H1 (cell line): ENCODE measurements at regions not wholly inside any gene's neighbourhood (a gene's known extent, or its start where the extent isn't known, plus 50 kb on each side); places are given as distances from the start of the nearest gene placed in this dataset.

ENCODE experiments used
- CTCF ChIA-PET: fragments of 300-600 bp; sonication (Branson Sonifier 250); formaldehyde crosslinking; loops from one replicate; lab custom pipeline; 2021; ENCODE audit not compliant: partially characterized antibody; lab: Charles Lee
- POLR2A ChIA-PET: fragments of 300-600 bp; sonication (Branson Sonifier 250); formaldehyde crosslinking; loops from one replicate; lab custom pipeline; 2021; ENCODE audit warnings: inconsistent platforms; ENCODE audit not compliant: partially characterized antibody; lab: Charles Lee
- DNase-seq, 2 experiments: peaks; one replicate each; pipeline versions ENCODE4 v3.0.0 to v3.0.0-alpha.2; 2010 to 2022; ENCODE audit warnings: low spot score in 2 of 2, low read depth in 1 of 2, mixed read lengths in 1 of 2
- FAIRE-seq: peaks from 2 replicates; lab custom pipeline; 2011; peaks lifted over from hg19 to GRCh38; lab: Jason Lieb, UNC
- H2AFZ ChIP-seq: 2 replicates; pipeline ENCODE4 v1.8.1; 2012; ENCODE audit warnings: low read length, inconsistent platforms
- H2AK5ac ChIP-seq: 2 replicates; pipeline ENCODE4 v1.6.1; 2013; ENCODE audit warnings: low read depth, low read length
- H2BK120ac ChIP-seq: replicated peaks from 2 replicates; pipeline ENCODE3; 2013; ENCODE audit warnings: low read depth, low read length, inconsistent platforms
- H2BK12ac ChIP-seq: 2 replicates; pipeline ENCODE4 v1.6.1; 2013; ENCODE audit warnings: low read depth, low read length
- H2BK15ac ChIP-seq: 2 replicates; pipeline ENCODE4 v1.6.1; 2013; ENCODE audit warnings: low read length
- H2BK20ac ChIP-seq: 2 replicates; pipeline ENCODE4 v1.6.1; 2013; ENCODE audit warnings: low read length
- H2BK5ac ChIP-seq: 2 replicates; pipeline ENCODE4 v1.6.1; 2013; ENCODE audit warnings: low read depth, low read length
- H3K14ac ChIP-seq: 2 replicates; pipeline ENCODE4 v1.6.1; 2013; ENCODE audit warnings: inconsistent platforms; ENCODE audit not compliant: insufficient read length
- H3K18ac ChIP-seq: 2 replicates; pipeline ENCODE4 v1.6.1; 2013; ENCODE audit warnings: low read length; ENCODE audit errors: extremely low read depth
- H3K23ac ChIP-seq: 2 replicates; pipeline ENCODE4 v1.6.1; 2013; ENCODE audit warnings: inconsistent platforms; ENCODE audit not compliant: insufficient read length
- H3K23me2 ChIP-seq: 2 replicates; pipeline ENCODE4 v1.6.1; 2013; ENCODE audit warnings: low read depth, low read length
- H3K27ac ChIP-seq: 2 replicates; pipeline ENCODE4 v1.6.1; 2011; ENCODE audit warnings: low read depth, low read length, inconsistent platforms
- H3K27me3 ChIP-seq, 4 experiments: replicated peaks in 1 of 4; 1 replicate in 1 of 4; 2 replicates in 3 of 4; pipeline versions ENCODE4 v1.6.1 to v1.8.1; 2011 to 2013; ENCODE audit warnings: low read length in 3 of 4, mild to moderate bottlenecking in 3 of 4, inconsistent platforms in 2 of 4, mixed read lengths in 2 of 4, moderate library complexity in 1 of 4; ENCODE audit not compliant: control insufficient read depth in 3 of 4, insufficient read depth in 3 of 4; ENCODE audit errors: extremely low read depth in 1 of 4
- H3K36me3 ChIP-seq, 4 experiments: 2 replicates each; pipeline versions ENCODE4 v1.6.1 to v1.8.1; 2011 to 2013; ENCODE audit warnings: mild to moderate bottlenecking in 4 of 4, low read length in 3 of 4, moderate library complexity in 2 of 4, control low read depth in 1 of 4, inconsistent platforms in 1 of 4; ENCODE audit not compliant: insufficient read depth in 4 of 4, control insufficient read depth in 2 of 4
- H3K4ac ChIP-seq: replicated peaks from 2 replicates; pipeline ENCODE3; 2013; ENCODE audit warnings: low read length, low read depth, mixed read lengths, inconsistent platforms; ENCODE audit not compliant: insufficient read length
- H3K4me1 ChIP-seq, 4 experiments: replicated peaks in 1 of 4; 1 replicate in 1 of 4; 2 replicates in 3 of 4; pipeline versions ENCODE4 v1.6.1 to v1.8.1; 2011 to 2013; ENCODE audit warnings: low read length in 3 of 4, inconsistent platforms in 2 of 4, mixed read lengths in 1 of 4; ENCODE audit not compliant: insufficient read depth in 4 of 4, control insufficient read depth in 3 of 4
- H3K4me2 ChIP-seq, 2 experiments: 2 replicates each; pipeline versions ENCODE4 v1.6.1 to v1.8.1; 2011 to 2013; ENCODE audit warnings: low read depth in 2 of 2, low read length in 2 of 2, control low read depth in 1 of 2, inconsistent platforms in 1 of 2, mild to moderate bottlenecking in 1 of 2; ENCODE audit not compliant: insufficient read depth in 1 of 2
- H3K4me3 ChIP-seq, 4 experiments: fragments of 200-600, 300-600 bp in 1 of 4; sonication (generic), shearing (Covaris generic), sonication (Bioruptor Twin) in 1 of 4; 2 replicates each; pipeline versions ENCODE4 v1.5.1 to v1.8.1; 2011 to 2016; ENCODE audit warnings: low read length in 4 of 4, low read depth in 3 of 4, control low read depth in 2 of 4, inconsistent platforms in 2 of 4, mild to moderate bottlenecking in 2 of 4, mixed read lengths in 1 of 4, moderate library complexity in 1 of 4; ENCODE audit not compliant: insufficient read depth in 2 of 4; ENCODE audit errors: extremely low read depth in 1 of 4
- H3K56ac ChIP-seq: replicated peaks from 2 replicates; pipeline ENCODE3; 2013; ENCODE audit warnings: low read depth, mild to moderate bottlenecking, mixed read lengths, low read length, inconsistent platforms; ENCODE audit not compliant: insufficient read length
- H3K79me1 ChIP-seq: 2 replicates; pipeline ENCODE4 v1.6.1; 2013; ENCODE audit warnings: low read depth, low read length, control low read depth
- H3K79me2 ChIP-seq, 2 experiments: 2 replicates each; pipeline versions ENCODE4 v1.6.1 to v1.8.1; 2012 to 2013; ENCODE audit warnings: low read length in 2 of 2, mild to moderate bottlenecking in 2 of 2, inconsistent platforms in 1 of 2; ENCODE audit not compliant: insufficient read depth in 2 of 2, control insufficient read depth in 1 of 2
- H3K9ac ChIP-seq, 4 experiments: replicated peaks in 1 of 4; 1 replicate in 1 of 4; 2 replicates in 3 of 4; pipeline versions ENCODE4 v1.6.1 to v1.8.1; 2011 to 2013; ENCODE audit warnings: low read depth in 3 of 4, low read length in 3 of 4, control low read depth in 2 of 4, mild to moderate bottlenecking in 2 of 4, moderate library complexity in 2 of 4, inconsistent platforms in 1 of 4; ENCODE audit errors: extremely low read depth in 1 of 4
- H3K9me3 ChIP-seq, 2 experiments: 2 replicates each; pipeline versions ENCODE4 v1.6.1 to v1.8.1; 2012 to 2013; ENCODE audit warnings: mild to moderate bottlenecking in 2 of 2, moderate library complexity in 2 of 2, control low read depth in 1 of 2, inconsistent platforms in 1 of 2, low read depth in 1 of 2, low read length in 1 of 2, mixed read lengths in 1 of 2; ENCODE audit not compliant: insufficient read depth in 2 of 2
- H4K20me1 ChIP-seq, 2 experiments: replicated peaks in 1 of 2; 2 replicates each; pipeline versions ENCODE3 to v1.8.1; 2011 to 2013; ENCODE audit warnings: inconsistent platforms in 2 of 2, low read length in 2 of 2, mild to moderate bottlenecking in 1 of 2; ENCODE audit not compliant: insufficient read depth in 2 of 2, control insufficient read depth in 1 of 2
- H4K5ac ChIP-seq: 2 replicates; pipeline ENCODE4 v1.6.1; 2013; ENCODE audit warnings: low read length, low read depth, mixed read lengths, inconsistent platforms; ENCODE audit not compliant: insufficient read length
- H4K8ac ChIP-seq: 2 replicates; pipeline ENCODE4 v1.8.0; 2013; ENCODE audit warnings: mild to moderate bottlenecking, moderate library complexity, low read length, inconsistent platforms; ENCODE audit not compliant: insufficient read depth; ENCODE audit errors: extremely low read depth
- H4K91ac ChIP-seq: replicated peaks from 2 replicates; pipeline ENCODE3; 2013; ENCODE audit warnings: low read length, mixed read lengths, inconsistent platforms; ENCODE audit not compliant: insufficient read length
- CEBPB ChIP-seq: IDR thresholded peaks from 2 replicates; pipeline ENCODE4 v1.6.1; 2012; ENCODE audit warnings: low read depth, low read length
- FOSL1 ChIP-seq: IDR thresholded peaks from 2 replicates; pipeline ENCODE4 v1.6.1; 2011; ENCODE audit warnings: mild to moderate bottlenecking, low read depth, low read length, moderate library complexity; ENCODE audit not compliant: insufficient read depth
- HDAC2 ChIP-seq, 2 experiments: fragments of 300-600 bp in 1 of 2; sonication (generic) in 1 of 2; IDR thresholded peaks; 2 replicates each; pipeline ENCODE4 v1.6.1; 2011 to 2012; ENCODE audit warnings: low read depth in 2 of 2, low read length in 2 of 2, mild to moderate bottlenecking in 2 of 2, moderate library complexity in 2 of 2, borderline replicate concordance in 1 of 2, inconsistent platforms in 1 of 2
- HDAC6 ChIP-seq: IDR thresholded peaks from one replicate; pipeline ENCODE4 v1.7.1; 2012; ENCODE audit warnings: low read depth, mild to moderate bottlenecking, inconsistent platforms, low read length, moderate library complexity
- SAP30 ChIP-seq: fragments of 300-600 bp; sonication (generic); IDR thresholded peaks from 2 replicates; pipeline ENCODE4 v1.7.1; 2012; ENCODE audit warnings: low read length, moderate library complexity, mild to moderate bottlenecking, inconsistent platforms; ENCODE audit not compliant: insufficient read depth, insufficient replicate concordance
- WGBS, 2 experiments: shearing (Covaris generic) in 1 of 2; methylation state at CpG; one replicate each; pipeline versions ENCODE4 v1.1.6 to v1.1.7; 2013 to 2015; ENCODE audit warnings: low lambda C conversion rate in 2 of 2, mixed read lengths in 2 of 2, inconsistent platforms in 1 of 2, low coverage in 1 of 2, missing lambda C conversion rate in 1 of 2; ENCODE audit not compliant: insufficient replicate concordance in 2 of 2, insufficient coverage in 1 of 2, insufficient read length in 1 of 2; ENCODE audit errors: extremely low coverage in 1 of 2, missing lambda C conversion rate in 1 of 2; 5-methylcytosine and 5-hydroxymethylcytosine counted together
- TF ChIP-seq, protein P1 (sequence below): IDR thresholded peaks from 2 replicates; pipeline ENCODE4 v1.6.1; 2012; ENCODE audit warnings: inconsistent platforms

DNA sequence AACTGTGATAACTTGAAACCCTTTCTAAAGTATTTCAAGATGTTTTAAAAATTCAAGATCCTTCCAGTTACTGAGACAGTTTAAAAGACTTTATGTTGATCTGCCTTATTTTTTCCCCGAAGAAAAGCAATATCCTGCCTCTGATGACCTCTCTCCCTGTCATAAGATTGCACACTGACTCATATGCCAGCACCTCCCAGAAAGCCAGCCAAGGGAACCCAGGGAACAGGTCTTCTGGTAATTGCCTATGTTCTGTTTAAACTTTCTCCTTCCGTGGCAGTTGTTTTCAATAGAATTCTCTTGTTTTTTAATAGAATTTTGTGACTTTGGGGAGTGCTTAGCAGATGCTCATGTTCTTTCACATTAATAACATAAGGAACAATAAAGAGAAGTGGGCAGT, 300.2 kb upstream of the PRKD1 start:
- 80% methylated on average over 2 of the region's 2 CpGs; no CpG with 5 or more reads in 1 of the 2 experiments for whole genome bisulfite sequencing, 2 experiments
- FAIRE-seq, result no peak
- CTCF ChIA-PET, result interaction anchor here (0.6 to 1.8 kb wide), 2 partner anchors 43 to 1849 kb away, joined by 4 to 5 read pairs; no protein-coding TSS in a partner anchor

More for the DNA sequence above, 300.2 kb upstream of the PRKD1 start:
- Histone ChIP-seq H3K79me1 (no peaks in the 10 kb centered on the region), H4K20me1 (no peaks in the 10 kb centered on the region), H3K23me2 (no peaks in the 10 kb centered on the region), H2BK120ac (no peak overlapping the region), H3K4ac (no peak overlapping the region), H3K9ac (no peak overlapping the region), H3K14ac (no peak overlapping the region), H3K4me1 (no peaks in the 10 kb centered on the region), H2AFZ (no peak overlapping the region), H2BK5ac (no peak overlapping the region), H3K79me2 (no peaks in the 10 kb centered on the region), H3K4me3 (no peak overlapping the region), H4K5ac (no peak overlapping the region), H4K8ac (no peak overlapping the region), H3K36me3 (no peaks in the 10 kb centered on the region), H3K9me3 (no peaks in the 10 kb centered on the region), H3K56ac (no peak overlapping the region), H3K27ac (no peak overlapping the region), H3K27me3 (no peaks in the 10 kb centered on the region), H3K18ac (no peak overlapping the region), H2BK12ac (no peak overlapping the region), H2BK20ac (no peak overlapping the region), H3K4me2 (no peak overlapping the region), H4K91ac (no peak overlapping the region), H2AK5ac (no peak overlapping the region), H3K23ac (no peak overlapping the region), H2BK15ac (no peak overlapping the region)
- no peak for DNase-seq
- POLR2A ChIA-PET, result no interaction called here
- no peak for TF ChIP-seq SAP30
- no peak for TF ChIP-seq HDAC6
- no peak for TF ChIP-seq FOSL1
- TF ChIP-seq HDAC2 (IDR thresholded peaks at IDR 0.05; ENCODE audit: borderline replicate concordance in 1 of 2, low read depth in 2 of 2, low read length in 2 of 2), result no peak
- no peak for TF ChIP-seq CEBPB
- TF ChIP-seq, protein P1, sequence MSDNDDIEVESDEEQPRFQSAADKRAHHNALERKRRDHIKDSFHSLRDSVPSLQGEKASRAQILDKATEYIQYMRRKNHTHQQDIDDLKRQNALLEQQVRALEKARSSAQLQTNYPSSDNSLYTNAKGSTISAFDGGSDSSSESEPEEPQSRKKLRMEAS, result no peak
